Activated CD8-positive, alpha-beta T cell treated with anti-CD3 and anti-CD28 coated beads, Interleukin-2, amount 10 ng/mL, durations not matched to agents 7 days and 5 days (primary cell): ENCODE measurements at regions not wholly inside any gene's neighbourhood (a gene's known extent, or its start where the extent isn't known, plus 50 kb on each side); places are given as distances from the start of the nearest gene placed in this dataset.
"Not testable (repeated sequence)": the region's sequence is repeated elsewhere in the genome, so short reads cannot be mapped to it uniquely, and the experiment has no call there.

Experiments used
- ATAC-seq: fragments of 150-1000 bp; cut with Tn5 transposase; one replicate; pipeline ENCODE4 v1.10.0; 2021; ENCODE audit warnings: moderate library complexity
- CTCF ChIA-PET: fragments of 350-600 bp; sonication (Branson Sonifier 250); formaldehyde crosslinking; loops from one replicate; lab custom pipeline; 2021; ENCODE audit warnings: antibody characterized with exemption; lab: Charles Lee
- POLR2A ChIA-PET: fragments of 350-600 bp; sonication (Branson Sonifier 250); formaldehyde crosslinking; loops from one replicate; lab custom pipeline; 2021; ENCODE audit warnings: antibody characterized with exemption; lab: Charles Lee
- DNase-seq: peaks from one replicate; pipeline ENCODE4 v3.0.0-alpha.2; 2020
- H3K27ac Mint-ChIP-seq: one replicate; pipeline ENCODE4 v1.8.0; 2021; ENCODE audit warnings: mild to moderate bottlenecking, mixed read lengths
- H3K27me3 Mint-ChIP-seq: one replicate; pipeline ENCODE4 v1.8.0; 2021; ENCODE audit warnings: low read depth, mixed read lengths
- H3K36me3 Mint-ChIP-seq: one replicate; pipeline ENCODE4 v1.8.0; 2021; ENCODE audit warnings: low read depth, mixed read lengths
- H3K4me1 Mint-ChIP-seq: one replicate; pipeline ENCODE4 v1.8.0; 2021; ENCODE audit warnings: low read depth, mixed read lengths
- H3K4me3 Mint-ChIP-seq: one replicate; pipeline ENCODE4 v1.8.0; 2021; ENCODE audit warnings: mild to moderate bottlenecking, mixed read lengths
- H3K9me3 Mint-ChIP-seq: one replicate; pipeline ENCODE4 v1.8.0; 2022; ENCODE audit warnings: mixed read lengths; ENCODE audit not compliant: insufficient read depth

- peaks cover 3% of the 10 kb centered on the region for H3K9me3 Mint-ChIP-seq
- H3K36me3 Mint-ChIP-seq = no peaks in the 10 kb centered on the region
- ChIA-PET POLR2A (no interaction called here), CTCF (no interaction called here)
- DNase-seq = no peak
- no peaks in the 10 kb centered on the region for H3K27me3 Mint-ChIP-seq
- no peaks in the 10 kb centered on the region for H3K4me1 Mint-ChIP-seq
- H3K27ac Mint-ChIP-seq = no peak overlapping the region
- H3K4me3 Mint-ChIP-seq = no peak overlapping the region
- no peak for ATAC-seq
Measured at GRCh38 chr13:22848539-22849052, 332.2 kb upstream of the SGCG start.

- POLR2A ChIA-PET = no interaction called here
- CTCF ChIA-PET = no interaction called here
- H3K4me1 Mint-ChIP-seq = no peaks in the 10 kb centered on the region
- ATAC-seq (no peak), DNase-seq (no peak)
- H3K27me3 Mint-ChIP-seq = no peaks in the 10 kb centered on the region
- H3K36me3 Mint-ChIP-seq = no peaks in the 10 kb centered on the region
- no peak overlapping the region for H3K27ac Mint-ChIP-seq
- no peak overlapping the region for H3K4me3 Mint-ChIP-seq
- H3K9me3 Mint-ChIP-seq = peaks cover 6% of the 10 kb centered on the region
Measured at GRCh38 chr13:22855926-22856325, 324.9 kb upstream of the SGCG start.

- CTCF ChIA-PET = not testable (repeated sequence)
Measured at GRCh38 chr13:22858980-22859379, 321.8 kb upstream of the SGCG start.

GRCh38 chr13:22859411-22859810, 321.4 kb upstream of the SGCG start:
- DNase-seq, H3K27me3 Mint-ChIP-seq, H3K4me1 Mint-ChIP-seq, H3K27ac Mint-ChIP-seq, H3K9me3 Mint-ChIP-seq, ATAC-seq, CTCF ChIA-PET, H3K36me3 Mint-ChIP-seq, H3K4me3 Mint-ChIP-seq, POLR2A ChIA-PET: not testable (repeated sequence)

More at GRCh38 chr13:22858980-22859379, 321.8 kb upstream of the SGCG start:
- H3K4me3 Mint-ChIP-seq, DNase-seq, H3K4me1 Mint-ChIP-seq, H3K9me3 Mint-ChIP-seq, H3K27ac Mint-ChIP-seq, H3K27me3 Mint-ChIP-seq, ATAC-seq, POLR2A ChIA-PET, H3K36me3 Mint-ChIP-seq: not testable (repeated sequence)

GRCh38 chr13:22861958-22862466, 318.8 kb upstream of the SGCG start:
- ATAC-seq (no peak), DNase-seq (no peak)
- Mint-ChIP-seq H3K4me3 (no peak overlapping the region), H3K36me3 (no peaks in the 10 kb centered on the region), H3K27ac (no peak overlapping the region), H3K9me3 (peaks cover 10% of the 10 kb centered on the region), H3K4me1 (no peaks in the 10 kb centered on the region), H3K27me3 (no peaks in the 10 kb centered on the region)
- POLR2A ChIA-PET = no interaction called here
- CTCF ChIA-PET = no interaction called here

GRCh38 chr13:22862478-22862877, 318.3 kb upstream of the SGCG start:
- Mint-ChIP-seq H3K27me3 (no peaks in the 10 kb centered on the region), H3K4me1 (no peaks in the 10 kb centered on the region), H3K9me3 (peaks cover 6% of the 10 kb centered on the region), H3K27ac (no peak overlapping the region), H3K4me3 (no peak overlapping the region), H3K36me3 (no peaks in the 10 kb centered on the region)
- ChIA-PET POLR2A (no interaction called here), CTCF (no interaction called here)
- no peak for DNase-seq
- ATAC-seq = no peak

- POLR2A ChIA-PET = no interaction called here
- H3K36me3 Mint-ChIP-seq = no peaks in the 10 kb centered on the region
- ATAC-seq (no peak), DNase-seq (no peak)
- CTCF ChIA-PET = no interaction called here
- H3K27ac Mint-ChIP-seq = no peak overlapping the region
- H3K9me3 Mint-ChIP-seq = peaks cover 6% of the 10 kb centered on the region
- H3K4me1 Mint-ChIP-seq = no peaks in the 10 kb centered on the region
- H3K4me3 Mint-ChIP-seq = no peak overlapping the region
- H3K27me3 Mint-ChIP-seq = no peaks in the 10 kb centered on the region
Measured at GRCh38 chr13:22866221-22866620, 314.6 kb upstream of the SGCG start.

- H3K4me3 Mint-ChIP-seq = no peak overlapping the region
- ATAC-seq = no peak
- no peaks in the 10 kb centered on the region for H3K27me3 Mint-ChIP-seq
- DNase-seq = no peak
- peaks cover 20% of the 10 kb centered on the region for H3K9me3 Mint-ChIP-seq
- no peaks in the 10 kb centered on the region for H3K36me3 Mint-ChIP-seq
- H3K27ac Mint-ChIP-seq = no peak overlapping the region
- ChIA-PET POLR2A (no interaction called here), CTCF (no interaction called here)
- H3K4me1 Mint-ChIP-seq = no peaks in the 10 kb centered on the region
Measured at GRCh38 chr13:22871231-22871630, 309.5 kb upstream of the SGCG start.

GRCh38 chr13:22874839-22875238, 305.9 kb upstream of the SGCG start:
- no peak overlapping the region for H3K4me3 Mint-ChIP-seq
- H3K27ac Mint-ChIP-seq = no peak overlapping the region
- POLR2A ChIA-PET = no interaction called here
- DNase-seq (no peak), ATAC-seq (no peak)
- no peaks in the 10 kb centered on the region for H3K27me3 Mint-ChIP-seq
- H3K9me3 Mint-ChIP-seq = peaks cover 20% of the 10 kb centered on the region
- no peaks in the 10 kb centered on the region for H3K36me3 Mint-ChIP-seq
- CTCF ChIA-PET = no interaction called here
- no peaks in the 10 kb centered on the region for H3K4me1 Mint-ChIP-seq

- H3K4me3 Mint-ChIP-seq = no peak overlapping the region
- DNase-seq (no peak), ATAC-seq (no peak)
- ChIA-PET POLR2A (no interaction called here), CTCF (no interaction called here)
- peaks cover 16% of the 10 kb centered on the region for H3K9me3 Mint-ChIP-seq
- no peaks in the 10 kb centered on the region for H3K4me1 Mint-ChIP-seq
- no peaks in the 10 kb centered on the region for H3K36me3 Mint-ChIP-seq
- H3K27ac Mint-ChIP-seq = no peak overlapping the region
- H3K27me3 Mint-ChIP-seq = no peaks in the 10 kb centered on the region
Measured at GRCh38 chr13:22877421-22877820, 303.4 kb upstream of the SGCG start.

- POLR2A ChIA-PET = no interaction called here
- Mint-ChIP-seq H3K4me1 (no peaks in the 10 kb centered on the region), H3K27ac (no peak overlapping the region), H3K36me3 (no peaks in the 10 kb centered on the region), H3K9me3 (no peaks in the 10 kb centered on the region), H3K27me3 (no peaks in the 10 kb centered on the region), H3K4me3 (no peak overlapping the region)
- CTCF ChIA-PET = no interaction called here
- DNase-seq (no peak), ATAC-seq (no peak)
Measured at GRCh38 chr13:22880741-22881720, 299.7 kb upstream of the SGCG start.
